ENCODE measurements at regions not wholly inside any gene's neighbourhood (a gene's known extent, or its start where the extent isn't known, plus 50 kb on each side); places are given as distances from the start of the nearest gene placed in this dataset.

GRCh38 chr7:91598791-91599190 lies 281.7 kb downstream of the MTERF1 start:
- no peak for TF ChIP-seq CTCF (IDR thresholded peaks at IDR 0.05; ENCODE audit: extremely low read depth, missing control alignments)
- DNase-seq (ENCODE audit: low spot score) = no peak

- no peak for DNase-seq (ENCODE audit: low spot score)
- no peak for TF ChIP-seq CTCF (IDR thresholded peaks at IDR 0.05; ENCODE audit: extremely low read depth, missing control alignments)
Measured at GRCh38 chr7:91600112-91600511, 280.4 kb downstream of the MTERF1 start.

- TF ChIP-seq CTCF (IDR thresholded peaks at IDR 0.05; ENCODE audit: extremely low read depth, missing control alignments) = no peak
Measured at GRCh38 chr7:91603707-91604106, 276.8 kb downstream of the MTERF1 start.

GRCh38 chr7:91608606-91609005 lies 271.9 kb downstream of the MTERF1 start:
- no peak for TF ChIP-seq CTCF (IDR thresholded peaks at IDR 0.05; ENCODE audit: extremely low read depth, missing control alignments)
- DNase-seq (ENCODE audit: low spot score) = no peak

More at GRCh38 chr7:91603707-91604106, 276.8 kb downstream of the MTERF1 start:
- no peak for DNase-seq (ENCODE audit: low spot score)

GRCh38 chr7:91609525-91609924 lies 271.0 kb downstream of the MTERF1 start:
- no peak for TF ChIP-seq CTCF (IDR thresholded peaks at IDR 0.05; ENCODE audit: extremely low read depth, missing control alignments)
- DNase-seq (ENCODE audit: low spot score) = no peak

- no peak for TF ChIP-seq CTCF (IDR thresholded peaks at IDR 0.05; ENCODE audit: extremely low read depth, missing control alignments)
- DNase-seq (ENCODE audit: low spot score) = no peak
Measured at GRCh38 chr7:91614431-91614830, 266.1 kb downstream of the MTERF1 start.

GRCh38 chr7:91618776-91619765 lies 261.4 kb downstream of the MTERF1 start:
- no peak for DNase-seq (ENCODE audit: low spot score)
- TF ChIP-seq CTCF (IDR thresholded peaks at IDR 0.05; ENCODE audit: extremely low read depth, missing control alignments) = no peak
